AG04450 (cell line): ENCODE measurements at regions not wholly inside any gene's neighbourhood (a gene's known extent, or its start where the extent isn't known, plus 50 kb on each side); places are given as distances from the start of the nearest gene placed in this dataset.

Experiments
- CTCF ChIA-PET: fragments of 300-600, 350-600 bp; formaldehyde crosslinking; extraction: SDS; loops from one replicate; lab custom pipeline; 2022; ENCODE audit warnings: antibody characterized with exemption, inconsistent platforms; lab: Charles Lee
- POLR2A ChIA-PET: fragments of 350-600 bp; formaldehyde crosslinking; extraction: SDS; loops from one replicate; lab custom pipeline; 2021; ENCODE audit warnings: antibody characterized with exemption, inconsistent platforms; lab: Yijun Ruan, JAX
- DNase-seq: peaks from one replicate; pipeline ENCODE4 v3.0.0-alpha.2; 2011; ENCODE audit warnings: low read depth, low spot score
- H3K27ac ChIP-seq: one replicate; pipeline ENCODE4 v1.5.1; 2012; ENCODE audit warnings: low read depth, low read length, control low read depth
- H3K27me3 ChIP-seq: one replicate; pipeline ENCODE4 v1.6.0; 2012; ENCODE audit warnings: low read length; ENCODE audit not compliant: control insufficient read depth, insufficient read depth
- H3K4me3 ChIP-seq: 2 replicates; pipeline ENCODE4 v1.5.1; 2011; ENCODE audit warnings: mild to moderate bottlenecking, low read depth, low read length, control low read depth
- H3K9me3 ChIP-seq: 2 replicates; pipeline ENCODE4 v1.5.1; 2012; ENCODE audit warnings: low read length; ENCODE audit not compliant: control insufficient read depth, insufficient read depth
- CTCF ChIP-seq: IDR thresholded peaks from 2 replicates; pipeline ENCODE4 v1.5.1; 2011; ENCODE audit warnings: low read depth, low read length, control low read depth, inconsistent platforms

GRCh38 chr12:4991373-4991772 lies 52.3 kb upstream of the KCNA5 start:
- Histone ChIP-seq H3K4me3 (no peak overlapping the region), H3K9me3 (no peaks in the 10 kb centered on the region; the same call in 1 of the 2 replicates), H3K27me3 (peaks cover 21% of the 10 kb centered on the region), H3K27ac (no peak overlapping the region)
- ChIA-PET POLR2A (no interaction called here), CTCF (interaction anchor here (7.7 kb wide), 1 partner anchor 135 kb away, joined by 40 read pairs; no protein-coding TSS in a partner anchor)
- no peak for DNase-seq
- TF ChIP-seq CTCF = no peak

- ChIA-PET CTCF (interaction anchor here (7.7 kb wide), 1 partner anchor 136 kb away, joined by 40 read pairs; no protein-coding TSS in a partner anchor), POLR2A (no interaction called here)
- Histone ChIP-seq H3K27me3 (peaks cover 22% of the 10 kb centered on the region), H3K27ac (no peak overlapping the region), H3K9me3 (no peaks in the 10 kb centered on the region; the same call in 1 of the 2 replicates), H3K4me3 (no peak overlapping the region)
- no peak for TF ChIP-seq CTCF
- no peak for DNase-seq
These were observed 51.9 kb upstream of the KCNA5 start for GRCh38 chr12:4991801-4992200.

DNA sequence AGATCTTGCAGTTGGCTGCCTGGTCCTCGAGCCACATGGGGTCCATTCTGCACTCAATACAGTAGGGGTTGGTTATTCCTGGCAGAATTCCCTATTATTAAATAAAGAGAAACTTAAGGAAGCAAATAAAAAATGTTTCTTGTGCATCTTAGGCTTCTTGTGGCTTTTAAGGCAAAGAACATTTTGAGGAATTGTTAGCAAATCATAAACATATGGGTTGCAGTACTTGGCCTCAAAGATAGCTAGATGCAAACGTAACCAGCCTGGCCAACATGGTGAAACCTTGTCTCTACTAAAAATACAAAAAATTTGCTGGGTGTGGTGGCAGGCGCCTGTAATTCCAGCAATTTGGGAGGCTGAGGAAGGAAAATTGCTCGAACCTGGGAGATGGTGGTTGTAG lies 50.8 kb upstream of the KCNA5 start:
- ChIA-PET CTCF (interaction anchor here (7.7 kb wide), 1 partner anchor 137 kb away, joined by 40 read pairs; no protein-coding TSS in a partner anchor), POLR2A (no interaction called here)
- TF ChIP-seq CTCF = no peak
- no peak for DNase-seq
- Histone ChIP-seq H3K27me3 (peaks cover 22% of the 10 kb centered on the region), H3K9me3 (no peaks in the 10 kb centered on the region), H3K27ac (no peak overlapping the region), H3K4me3 (no peak overlapping the region)
